PC-9 (cell line): ENCODE measurements at regions not wholly inside any gene's neighbourhood (a gene's known extent, or its start where the extent isn't known, plus 50 kb on each side); places are given as distances from the start of the nearest gene placed in this dataset.

Experiments
- BruUV-seq: library from RNA; stranded (reverse); fragments of 400-500 nt; replicated peaks from 2 replicates; lab custom pipeline; 2021; lab: Mats Ljungman, UMichigan
- CTCF ChIA-PET: fragments of 300-600 bp; sonication (Branson Sonifier 250); formaldehyde crosslinking; loops from one replicate; lab custom pipeline; 2022; ENCODE audit warnings: antibody characterized with exemption; lab: Charles Lee
- POLR2A ChIA-PET: fragments of 300-600 bp; sonication (Branson Sonifier 250); formaldehyde crosslinking; loops from one replicate; lab custom pipeline; 2022; ENCODE audit warnings: antibody characterized with exemption; ENCODE audit not compliant: unreplicated experiment; lab: Charles Lee
- DNase-seq, 2 experiments: peaks; one replicate each; pipeline versions ENCODE4 v3.0.0 to v3.0.0-alpha.2; 2015 to 2022; ENCODE audit warnings: mixed read lengths in 1 of 2
- H2AFZ ChIP-seq: fragments of 200-600 bp; sonication (generic); 2 replicates; pipeline ENCODE4 v1.8.1; 2017; ENCODE audit warnings: antibody characterized with exemption
- H3F3A ChIP-seq: fragments of 200-600 bp; sonication (generic); 2 replicates; pipeline ENCODE4 v1.8.1; 2017; ENCODE audit warnings: antibody characterized with exemption, mild to moderate bottlenecking, low read depth; ENCODE audit not compliant: insufficient read depth
- H3K27ac ChIP-seq: fragments of 200-600 bp; sonication (generic); 2 replicates; pipeline ENCODE4 v1.6.1; 2016; ENCODE audit warnings: mixed run types
- H3K27me3 ChIP-seq: fragments of 200-600 bp; sonication (generic); 2 replicates; pipeline ENCODE4 v1.6.1; 2016; ENCODE audit warnings: low read depth, mixed run types; ENCODE audit not compliant: insufficient read depth
- H3K36me3 ChIP-seq: fragments of 200-600 bp; sonication (generic); 2 replicates; pipeline ENCODE4 v1.6.1; 2016; ENCODE audit warnings: low read depth, mixed run types
- H3K4me1 ChIP-seq: fragments of 200-600 bp; sonication (generic); replicated peaks from 2 replicates; pipeline ENCODE4 v1.6.1; 2016; ENCODE audit warnings: mixed run types; ENCODE audit not compliant: insufficient read depth
- H3K4me2 ChIP-seq: fragments of 200-600 bp; sonication (generic); 2 replicates; pipeline ENCODE4 v1.6.1; 2017; ENCODE audit warnings: mixed run types
- H3K4me3 ChIP-seq: fragments of 200-600 bp; sonication (generic); 2 replicates; pipeline ENCODE4 v1.6.1; 2016; ENCODE audit warnings: mixed run types
- H3K79me2 ChIP-seq: fragments of 200-600 bp; sonication (generic); 2 replicates; pipeline ENCODE4 v1.6.1; 2017; ENCODE audit warnings: low read depth, mixed run types
- H3K9me2 ChIP-seq: fragments of 200-600 bp; sonication (generic); 2 replicates; pipeline ENCODE4 v1.8.1; 2017; ENCODE audit warnings: mild to moderate bottlenecking; ENCODE audit not compliant: insufficient read depth
- H3K9me3 ChIP-seq: fragments of 200-600 bp; sonication (generic); 2 replicates; pipeline ENCODE4 v1.8.1; 2016; ENCODE audit warnings: low read depth; ENCODE audit not compliant: insufficient read depth
- H4K20me1 ChIP-seq: fragments of 200-600 bp; sonication (generic); 2 replicates; pipeline ENCODE4 v1.8.1; 2017; ENCODE audit not compliant: insufficient read depth
- EZH2 ChIP-seq: fragments of 200-600 bp; sonication (generic); IDR thresholded peaks from 2 replicates; pipeline ENCODE4 v1.8.0; 2017; ENCODE audit warnings: antibody characterized with exemption, low read depth
- intact Hi-C: fragments of 100-400 bp; cut with micrococcal nuclease; formaldehyde crosslinking; loops from one replicate; pipeline ENCODE4 v1.10.0; 2022; ENCODE audit not compliant: unreplicated experiment
- TF ChIP-seq, protein P1 (sequence below): fragments of 200-600 bp; sonication (generic); conservative IDR thresholded peaks from 2 replicates; pipeline ENCODE4 v1.6.1; 2017; ENCODE audit warnings: mixed run types, antibody characterized with exemption, mild to moderate bottlenecking, moderate library complexity

DNA sequence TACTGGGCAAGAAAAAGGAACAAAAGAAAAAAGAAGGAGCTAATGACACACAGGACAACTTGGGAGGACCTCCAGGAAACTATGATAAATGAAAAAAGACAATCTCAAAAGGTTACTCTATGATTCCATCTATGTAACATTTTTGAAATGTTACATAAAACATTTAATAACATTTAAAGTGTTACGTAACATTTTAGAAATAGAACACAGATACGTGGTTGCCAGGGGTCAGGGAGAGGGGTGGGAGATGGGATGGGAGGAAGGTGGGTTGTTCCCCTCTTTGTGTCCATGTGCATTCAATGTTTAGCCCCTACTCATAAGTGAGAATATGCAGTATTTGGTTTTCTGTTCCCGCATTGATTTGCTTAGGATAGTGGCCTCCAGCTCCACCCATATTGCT, 116.6 kb downstream of the C16orf95 start:
- Histone ChIP-seq H3K9me2 (no peaks in the 10 kb centered on the region), H3K4me3 (no peak overlapping the region), H3F3A (peaks cover 23% of the 10 kb centered on the region), H3K9me3 (no peaks in the 10 kb centered on the region), H4K20me1 (no peaks in the 10 kb centered on the region), H3K4me2 (peak overlapping the region; percentile 30), H2AFZ (no peak overlapping the region), H3K79me2 (no peaks in the 10 kb centered on the region), H3K36me3 (no peaks in the 10 kb centered on the region), H3K27me3 (no peaks in the 10 kb centered on the region), H3K4me1 (peaks cover 68% of the 10 kb centered on the region), H3K27ac (peak overlapping the region; percentile 34; the same call in 1 of the 2 replicates)
- ChIA-PET POLR2A (no interaction called here), CTCF (interaction anchor here (0.7 kb wide), 1 partner anchor 29 kb away, joined by 4 read pairs; no protein-coding TSS in a partner anchor)
- no peak for DNase-seq
- intact Hi-C loops = loop anchor here (5.0 to 10.0 kb wide), 2 partner anchors 42 to 636 kb away; partner anchors contain the start of gene FOXC2
- BruUV-seq = no TSS peak
- TF ChIP-seq, protein P1, sequence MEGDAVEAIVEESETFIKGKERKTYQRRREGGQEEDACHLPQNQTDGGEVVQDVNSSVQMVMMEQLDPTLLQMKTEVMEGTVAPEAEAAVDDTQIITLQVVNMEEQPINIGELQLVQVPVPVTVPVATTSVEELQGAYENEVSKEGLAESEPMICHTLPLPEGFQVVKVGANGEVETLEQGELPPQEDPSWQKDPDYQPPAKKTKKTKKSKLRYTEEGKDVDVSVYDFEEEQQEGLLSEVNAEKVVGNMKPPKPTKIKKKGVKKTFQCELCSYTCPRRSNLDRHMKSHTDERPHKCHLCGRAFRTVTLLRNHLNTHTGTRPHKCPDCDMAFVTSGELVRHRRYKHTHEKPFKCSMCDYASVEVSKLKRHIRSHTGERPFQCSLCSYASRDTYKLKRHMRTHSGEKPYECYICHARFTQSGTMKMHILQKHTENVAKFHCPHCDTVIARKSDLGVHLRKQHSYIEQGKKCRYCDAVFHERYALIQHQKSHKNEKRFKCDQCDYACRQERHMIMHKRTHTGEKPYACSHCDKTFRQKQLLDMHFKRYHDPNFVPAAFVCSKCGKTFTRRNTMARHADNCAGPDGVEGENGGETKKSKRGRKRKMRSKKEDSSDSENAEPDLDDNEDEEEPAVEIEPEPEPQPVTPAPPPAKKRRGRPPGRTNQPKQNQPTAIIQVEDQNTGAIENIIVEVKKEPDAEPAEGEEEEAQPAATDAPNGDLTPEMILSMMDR = no peak
- TF ChIP-seq EZH2 = no peak

DNA sequence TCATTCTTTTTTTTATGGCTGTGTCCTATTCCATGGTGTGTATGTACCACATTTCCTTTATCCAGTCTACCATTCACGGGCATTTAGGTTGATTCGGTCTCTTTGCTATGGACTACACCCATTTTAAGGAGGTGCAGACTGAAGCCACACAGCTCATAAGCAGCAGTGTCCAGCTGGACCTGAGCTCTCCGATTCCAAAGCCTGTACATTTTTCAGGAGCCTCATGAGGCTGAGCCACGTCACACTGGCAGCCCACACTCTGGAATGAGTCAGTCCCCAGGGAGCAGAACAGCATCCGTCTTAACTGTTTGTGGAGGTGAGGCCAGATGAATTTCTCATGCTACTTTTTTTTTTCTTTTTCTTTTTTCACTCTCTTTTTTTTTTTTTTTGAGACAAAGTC, 116.1 kb downstream of the C16orf95 start:
- Histone ChIP-seq H3K27me3 (no peaks in the 10 kb centered on the region), H3K4me3 (no peak overlapping the region), H3K4me2 (peak overlapping the region; percentile 30), H3K9me3 (no peaks in the 10 kb centered on the region), H4K20me1 (no peaks in the 10 kb centered on the region), H2AFZ (no peak overlapping the region), H3F3A (peaks cover 23% of the 10 kb centered on the region), H3K4me1 (peaks cover 66% of the 10 kb centered on the region), H3K36me3 (no peaks in the 10 kb centered on the region), H3K27ac (peak overlapping the region; percentile 34; the same call in 1 of the 2 replicates), H3K9me2 (no peaks in the 10 kb centered on the region), H3K79me2 (no peaks in the 10 kb centered on the region)
- CTCF ChIA-PET = interaction anchor here (0.7 to 0.8 kb wide), 2 partner anchors 28 to 435 kb away, joined by 3 to 4 read pairs; no protein-coding TSS in a partner anchor
- intact Hi-C loops = loop anchor here (5.0 to 10.0 kb wide), 2 partner anchors 41 to 636 kb away; partner anchors contain the start of gene FOXC2
- DNase-seq = peak in 1 of 2 experiments; percentile 69
- no TSS peak for BruUV-seq
- POLR2A ChIA-PET = no interaction called here
- no peak for TF ChIP-seq EZH2

DNA sequence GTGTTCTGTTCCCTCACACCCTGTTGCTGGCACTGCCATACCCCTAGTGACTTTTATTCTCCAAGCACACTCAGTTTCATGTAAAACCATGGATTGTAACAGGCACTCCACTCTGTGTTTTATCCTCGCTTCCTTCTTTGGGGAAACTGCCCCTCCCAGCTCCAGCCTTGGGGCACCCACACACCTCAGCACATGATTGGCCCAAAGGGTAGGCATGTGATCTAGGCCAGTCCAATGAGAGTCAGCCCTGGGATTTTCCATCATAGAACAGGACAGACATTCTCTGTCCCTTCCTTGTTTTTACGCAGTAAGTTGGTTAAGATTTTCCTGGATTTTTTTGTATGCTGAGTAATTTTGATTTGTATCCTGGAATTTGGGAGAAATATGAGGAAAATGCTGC, 115.4 kb downstream of the C16orf95 start:
- Histone ChIP-seq H3K9me3 (no peaks in the 10 kb centered on the region), H4K20me1 (no peaks in the 10 kb centered on the region), H3K36me3 (no peaks in the 10 kb centered on the region), H3K27me3 (no peaks in the 10 kb centered on the region), H3K79me2 (no peaks in the 10 kb centered on the region), H2AFZ (no peak overlapping the region), H3K27ac (0 out of 2 replicates have a peak overlapping the region, but pooled peaks have one; percentile 34), H3F3A (peaks cover 27% of the 10 kb centered on the region), H3K4me1 (peaks cover 64% of the 10 kb centered on the region), H3K4me3 (no peak overlapping the region), H3K4me2 (no peak overlapping the region), H3K9me2 (no peaks in the 10 kb centered on the region)
- POLR2A ChIA-PET = interaction anchor here (0.6 kb wide), 1 partner anchor 38 kb away, joined by 5 read pairs; no protein-coding TSS in a partner anchor
- BruUV-seq = no TSS peak
- intact Hi-C loops = loop anchor here (5.0 to 10.0 kb wide), 2 partner anchors 41 to 637 kb away; partner anchors contain the start of gene FOXC2
- CTCF ChIA-PET = interaction anchor here (0.8 kb wide), 1 partner anchor 434 kb away, joined by 3 read pairs; no protein-coding TSS in a partner anchor
- no peak for DNase-seq
- TF ChIP-seq, protein P1 = no peak
- no peak for TF ChIP-seq EZH2
